H9 (cell line): ENCODE measurements at regions not wholly inside any gene's neighbourhood (a gene's known extent, or its start where the extent isn't known, plus 50 kb on each side); places are given as distances from the start of the nearest gene placed in this dataset.

Experiments used
- DNase-seq: peaks from one replicate; pipeline ENCODE4 v3.0.0-alpha.2; 2017
- H2AFZ ChIP-seq: one replicate; pipeline ENCODE4 v1.6.1; 2013; ENCODE audit warnings: mild to moderate bottlenecking, low read length, control low read depth, moderate library complexity
- H2AK5ac ChIP-seq: 2 replicates; pipeline ENCODE4 v1.6.1; 2013; ENCODE audit warnings: low read length, control low read depth, mixed read lengths; ENCODE audit not compliant: insufficient read length
- H2BK120ac ChIP-seq: one replicate; pipeline ENCODE4 v1.6.1; 2013; ENCODE audit warnings: low read depth, mild to moderate bottlenecking, low read length, control low read depth, inconsistent platforms; ENCODE audit not compliant: poor library complexity, severe bottlenecking
- H2BK12ac ChIP-seq: 2 replicates; pipeline ENCODE4 v1.6.1; 2013; ENCODE audit warnings: low read length, control low read depth, mixed read lengths, low read depth; ENCODE audit not compliant: insufficient read length
- H2BK15ac ChIP-seq: 2 replicates; pipeline ENCODE4 v1.6.1; 2013; ENCODE audit warnings: low read depth, low read length, control low read depth
- H2BK20ac ChIP-seq: one replicate; pipeline ENCODE4 v1.6.1; 2013; ENCODE audit warnings: low read depth, mild to moderate bottlenecking, low read length, control low read depth, inconsistent platforms; ENCODE audit not compliant: poor library complexity, severe bottlenecking
- H2BK5ac ChIP-seq: 2 replicates; pipeline ENCODE4 v1.6.1; 2013; ENCODE audit warnings: low read length, control low read depth, mixed read lengths; ENCODE audit not compliant: insufficient read length
- H3K14ac ChIP-seq: 2 replicates; pipeline ENCODE4 v1.6.1; 2013; ENCODE audit warnings: low read length, control low read depth; ENCODE audit not compliant: insufficient read depth
- H3K18ac ChIP-seq: 2 replicates; pipeline ENCODE4 v1.6.1; 2013; ENCODE audit warnings: low read depth, mild to moderate bottlenecking, mixed read lengths, low read length, control low read depth; ENCODE audit not compliant: insufficient read length
- H3K23ac ChIP-seq: 2 replicates; pipeline ENCODE4 v1.6.1; 2013; ENCODE audit warnings: low read length, control low read depth, mixed read lengths, low read depth; ENCODE audit not compliant: insufficient read length
- H3K23me2 ChIP-seq: 2 replicates; pipeline ENCODE4 v1.6.1; 2013; ENCODE audit warnings: low read depth, mild to moderate bottlenecking, mixed read lengths, low read length, control low read depth; ENCODE audit not compliant: insufficient read length, poor library complexity, severe bottlenecking
- H3K27ac ChIP-seq: 2 replicates; pipeline ENCODE4 v1.5.1; 2013; ENCODE audit warnings: low read length, control low read depth, mixed read lengths, low read depth; ENCODE audit not compliant: insufficient read length
- H3K27me3 ChIP-seq: 2 replicates; pipeline ENCODE4 v1.6.1; 2013; ENCODE audit warnings: low read length, control low read depth, inconsistent platforms; ENCODE audit not compliant: insufficient read depth
- H3K4ac ChIP-seq: 2 replicates; pipeline ENCODE4 v1.6.1; 2013; ENCODE audit warnings: low read depth, mild to moderate bottlenecking, control low read depth, inconsistent platforms, low read length, moderate library complexity
- H3K4me1 ChIP-seq: 2 replicates; pipeline ENCODE4 v1.6.1; 2013; ENCODE audit warnings: low read length, control low read depth, inconsistent platforms; ENCODE audit not compliant: insufficient read depth
- H3K4me2 ChIP-seq: 2 replicates; pipeline ENCODE4 v1.6.1; 2013; ENCODE audit warnings: low read length, control low read depth, mixed read lengths; ENCODE audit not compliant: insufficient read length, insufficient read depth
- H3K56ac ChIP-seq: 2 replicates; pipeline ENCODE4 v1.6.1; 2013; ENCODE audit warnings: low read depth, mild to moderate bottlenecking, mixed read lengths, low read length, control low read depth; ENCODE audit not compliant: insufficient read length
- H3K79me1 ChIP-seq: 2 replicates; pipeline ENCODE4 v1.6.1; 2013; ENCODE audit warnings: low read depth, mild to moderate bottlenecking, moderate library complexity, low read length, control low read depth, inconsistent platforms; ENCODE audit not compliant: insufficient read depth, poor library complexity, severe bottlenecking
- H3K79me2 ChIP-seq: 2 replicates; pipeline ENCODE4 v1.6.1; 2013; ENCODE audit warnings: low read length, control low read depth, inconsistent platforms; ENCODE audit not compliant: insufficient read depth
- H3K9ac ChIP-seq: 2 replicates; pipeline ENCODE4 v1.6.1; 2013; ENCODE audit warnings: low read length, control low read depth, mixed read lengths; ENCODE audit not compliant: insufficient read length; ENCODE audit errors: extremely low read depth
- H3K9me3 ChIP-seq: one replicate; pipeline ENCODE4 v1.6.1; 2013; ENCODE audit warnings: low read depth, low read length, inconsistent platforms; ENCODE audit not compliant: control insufficient read depth
- H3T11ph ChIP-seq: one replicate; pipeline ENCODE4 v1.6.1; 2013; ENCODE audit warnings: mild to moderate bottlenecking, low read length, control low read depth, inconsistent platforms
- H4K20me1 ChIP-seq: one replicate; pipeline ENCODE4 v1.6.1; 2013; ENCODE audit not compliant: control insufficient read depth, insufficient read length, insufficient read depth
- H4K5ac ChIP-seq: 2 replicates; pipeline ENCODE4 v1.6.1; 2013; ENCODE audit warnings: low read depth, mild to moderate bottlenecking, mixed read lengths, low read length, control low read depth; ENCODE audit not compliant: insufficient read length
- H4K8ac ChIP-seq: replicated peaks from 2 replicates; pipeline ENCODE4 v1.6.1; 2013; ENCODE audit warnings: low read length, control low read depth, mixed read lengths, low read depth; ENCODE audit not compliant: insufficient read length
- H4K91ac ChIP-seq: 2 replicates; pipeline ENCODE4 v1.6.1; 2013; ENCODE audit warnings: low read depth, mild to moderate bottlenecking, moderate library complexity, mixed read lengths, low read length, control low read depth; ENCODE audit not compliant: insufficient read length
- H3K27ac Mint-ChIP-seq, 3 experiments: 2 replicates in 2 of 3; 3 replicates in 1 of 3; pipeline ENCODE4 v1.8.0; 2020 to 2021; ENCODE audit warnings: mixed read lengths in 3 of 3, mild to moderate bottlenecking in 1 of 3, moderate library complexity in 1 of 3
- H3K27me3 Mint-ChIP-seq: 2 replicates; pipeline ENCODE4 v1.8.0; 2021; ENCODE audit warnings: low read depth, mild to moderate bottlenecking, moderate library complexity, mixed read lengths
- H3K36me3 Mint-ChIP-seq, 3 experiments: 2 replicates in 2 of 3; 3 replicates in 1 of 3; pipeline ENCODE4 v1.8.0; 2020 to 2021; ENCODE audit warnings: low read depth in 3 of 3, mixed read lengths in 3 of 3; ENCODE audit not compliant: insufficient read depth in 1 of 3
- H3K4me1 Mint-ChIP-seq, 2 experiments: 2 replicates each; pipeline ENCODE4 v1.8.0; 2020; ENCODE audit warnings: mixed read lengths in 2 of 2
- H3K4me3 Mint-ChIP-seq, 2 experiments: 2 replicates in 1 of 2; 3 replicates in 1 of 2; pipeline ENCODE4 v1.8.0; 2020 to 2021; ENCODE audit warnings: mild to moderate bottlenecking in 2 of 2, mixed read lengths in 2 of 2, moderate library complexity in 1 of 2
- H3K9me3 Mint-ChIP-seq, 2 experiments: 2 replicates in 1 of 2; 3 replicates in 1 of 2; pipeline ENCODE4 v1.8.0; 2020; ENCODE audit warnings: mild to moderate bottlenecking in 2 of 2, mixed read lengths in 2 of 2, moderate library complexity in 1 of 2
- TF ChIP-seq, protein P1 (sequence below): fragments of 200-600 bp; sonication (generic); conservative IDR thresholded peaks from 3 replicates; pipeline ENCODE4 v1.8.0; 2021; ENCODE audit warnings: antibody characterized with exemption, mild to moderate bottlenecking

GRCh38 chr7:68025369-68025768, 1028.7 kb downstream of the TYW1 start:
- H3K4me3 Mint-ChIP-seq = no peak overlapping the region
- no peak overlapping the region for H3K27ac ChIP-seq
- no peak overlapping the region for H3K4me2 ChIP-seq
- no peak overlapping the region for H2BK120ac ChIP-seq
- H3K36me3 Mint-ChIP-seq = peaks cover 0 to 6% (median 2%) of the 10 kb centered on the region in 3 experiments; a peak in 1 of 7 replicates
- no peak for DNase-seq
- H3K4me1 ChIP-seq = no peaks in the 10 kb centered on the region
- H3K18ac ChIP-seq = no peak overlapping the region
- H2BK20ac ChIP-seq = no peak overlapping the region
- H3K79me2 ChIP-seq = no peaks in the 10 kb centered on the region
- peaks cover 2% of the 10 kb centered on the region; the same call in 1 of the 2 replicates for H3K27me3 Mint-ChIP-seq
- no peak overlapping the region for H3K14ac ChIP-seq
- TF ChIP-seq, protein P1, sequence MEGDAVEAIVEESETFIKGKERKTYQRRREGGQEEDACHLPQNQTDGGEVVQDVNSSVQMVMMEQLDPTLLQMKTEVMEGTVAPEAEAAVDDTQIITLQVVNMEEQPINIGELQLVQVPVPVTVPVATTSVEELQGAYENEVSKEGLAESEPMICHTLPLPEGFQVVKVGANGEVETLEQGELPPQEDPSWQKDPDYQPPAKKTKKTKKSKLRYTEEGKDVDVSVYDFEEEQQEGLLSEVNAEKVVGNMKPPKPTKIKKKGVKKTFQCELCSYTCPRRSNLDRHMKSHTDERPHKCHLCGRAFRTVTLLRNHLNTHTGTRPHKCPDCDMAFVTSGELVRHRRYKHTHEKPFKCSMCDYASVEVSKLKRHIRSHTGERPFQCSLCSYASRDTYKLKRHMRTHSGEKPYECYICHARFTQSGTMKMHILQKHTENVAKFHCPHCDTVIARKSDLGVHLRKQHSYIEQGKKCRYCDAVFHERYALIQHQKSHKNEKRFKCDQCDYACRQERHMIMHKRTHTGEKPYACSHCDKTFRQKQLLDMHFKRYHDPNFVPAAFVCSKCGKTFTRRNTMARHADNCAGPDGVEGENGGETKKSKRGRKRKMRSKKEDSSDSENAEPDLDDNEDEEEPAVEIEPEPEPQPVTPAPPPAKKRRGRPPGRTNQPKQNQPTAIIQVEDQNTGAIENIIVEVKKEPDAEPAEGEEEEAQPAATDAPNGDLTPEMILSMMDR = no peak
- no peak overlapping the region for H4K91ac ChIP-seq
- H2BK15ac ChIP-seq = no peak overlapping the region
- H2AFZ ChIP-seq = no peak overlapping the region
- H3K79me1 ChIP-seq = no peaks in the 10 kb centered on the region
- no peak overlapping the region for H3T11ph ChIP-seq
- H3K27ac Mint-ChIP-seq = no peak overlapping the region
- no peaks in the 10 kb centered on the region for H4K20me1 ChIP-seq
- no peaks in the 10 kb centered on the region for H3K9me3 ChIP-seq
- no peak overlapping the region for H3K23ac ChIP-seq
- no peaks in the 10 kb centered on the region for H3K27me3 ChIP-seq
- no peak overlapping the region for H2AK5ac ChIP-seq
- H3K9ac ChIP-seq = no peak overlapping the region
- no peak overlapping the region for H3K56ac ChIP-seq
- no peaks in the 10 kb centered on the region for H3K23me2 ChIP-seq
- H2BK5ac ChIP-seq = no peak overlapping the region
- H3K9me3 Mint-ChIP-seq = peaks cover 5% of the 10 kb centered on the region in 2 experiments; a peak in 3 of 5 replicates
- no peak overlapping the region for H2BK12ac ChIP-seq
- H4K5ac ChIP-seq = no peak overlapping the region
- H4K8ac ChIP-seq = no peak overlapping the region
- H3K4me1 Mint-ChIP-seq = no peaks in the 10 kb centered on the region
- no peak overlapping the region for H3K4ac ChIP-seq
